Renal cortex interstitium (tissue), 11 donors: ENCODE measurements at regions not wholly inside any gene's neighbourhood (a gene's known extent, or its start where the extent isn't known, plus 50 kb on each side); places are given as distances from the start of the nearest gene placed in this dataset.

Experiments used
- DNase-seq, 11 donors: peaks; one replicate each; pipeline ENCODE4 v3.0.0-alpha.2; 2013; ENCODE audit warnings: low read depth in 9 of 11, low spot score in 4 of 11; ENCODE audit errors: extremely low read depth in 1 of 11

DNA sequence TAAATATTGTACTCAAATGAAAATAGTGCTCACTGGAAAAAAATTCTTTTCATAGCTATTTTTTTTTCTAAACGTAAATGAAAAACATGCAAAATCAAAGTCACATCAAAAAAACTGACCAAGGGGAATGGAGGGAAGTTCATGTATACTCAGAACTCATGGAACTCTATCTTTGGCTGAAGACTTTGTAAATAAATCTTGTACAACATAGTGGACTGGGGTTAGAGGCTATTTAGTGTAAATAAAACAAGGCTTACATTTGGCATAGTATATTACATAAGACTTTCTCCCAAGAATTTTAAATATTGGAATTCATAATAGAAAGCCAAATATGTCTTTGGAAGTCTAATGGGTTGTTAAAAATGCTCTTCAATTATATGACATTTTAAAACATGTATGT, 59.8 kb upstream of the PDE5A start:
- no peak for DNase-seq

DNA sequence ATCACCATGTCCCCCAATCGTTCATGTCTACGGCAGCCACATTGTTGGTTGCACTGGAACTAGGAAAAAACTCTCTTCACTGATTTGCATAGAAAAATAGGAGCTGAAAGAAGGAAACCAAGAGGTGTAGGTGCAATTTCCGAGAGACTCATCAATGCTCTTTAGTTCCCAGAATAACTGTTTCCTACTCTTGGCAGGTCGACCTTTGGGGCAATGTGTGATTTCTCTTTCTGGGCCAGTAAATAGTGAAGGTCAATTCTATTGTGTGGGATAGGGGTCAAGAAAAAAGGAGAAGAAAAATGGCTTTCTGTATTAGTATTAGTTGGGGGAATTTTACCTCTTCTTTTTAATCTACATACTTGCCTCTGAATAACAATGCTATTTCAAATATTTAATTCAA, 55.9 kb upstream of the PDE5A start:
- no peak for DNase-seq

- DNase-seq, result peak in 2 of 11 donors; percentile 32 to 37
Measured at GRCh38 chr4:119683518-119683917, 54.9 kb upstream of the PDE5A start.

- DNase-seq, result no peak
Measured at GRCh38 chr4:119682099-119682498, 53.5 kb upstream of the PDE5A start.

DNA sequence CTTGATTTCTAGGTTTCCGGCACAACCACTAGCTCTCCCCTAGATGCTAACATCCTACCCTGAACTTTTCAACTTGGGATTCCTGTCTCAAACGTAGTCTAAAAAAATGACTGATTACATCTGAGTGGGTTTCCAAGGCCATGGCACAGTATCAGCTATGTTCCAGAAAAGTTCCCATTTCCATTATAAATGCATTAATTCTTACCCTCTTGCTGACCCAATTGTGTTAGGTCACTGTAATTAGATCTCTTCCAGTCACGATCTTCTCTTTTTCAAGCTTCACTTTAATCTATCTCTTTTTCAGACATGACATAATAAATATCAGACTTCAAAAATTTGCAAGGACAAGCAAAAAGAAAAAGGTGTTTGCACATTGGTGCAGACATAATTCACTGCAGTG, 50.6 kb upstream of the PDE5A start:
- no peak for DNase-seq

DNA sequence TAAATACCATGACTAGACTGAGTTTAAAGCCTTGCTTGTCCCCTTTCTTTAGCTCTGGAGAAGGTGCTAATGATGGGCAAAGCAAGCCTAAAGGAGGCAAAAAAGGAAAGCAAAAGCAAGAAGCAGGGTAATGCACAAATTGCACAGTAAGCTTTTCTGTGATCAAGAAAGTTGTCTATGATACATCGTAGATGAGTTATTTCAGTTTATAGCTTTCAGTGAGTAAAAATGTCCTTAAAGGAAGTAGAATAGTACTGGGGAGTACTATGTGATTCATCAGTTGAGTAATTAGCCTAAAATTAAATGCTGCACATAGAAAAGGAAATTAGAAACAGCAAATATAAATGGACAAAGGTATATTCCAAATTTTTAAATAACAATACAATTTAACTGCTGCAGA, 50.2 kb upstream of the PDE5A start:
- no peak for DNase-seq
